PC-3 (cell line): ENCODE measurements at regions not wholly inside any gene's neighbourhood (a gene's known extent, or its start where the extent isn't known, plus 50 kb on each side); places are given as distances from the start of the nearest gene placed in this dataset.
"Not testable (repeated sequence)": the region's sequence is repeated elsewhere in the genome, so short reads cannot be mapped to it uniquely, and the experiment has no call there.

Experiments used
- ATAC-seq: fragments of 200-7000 bp; cut with Tn5 transposase; 2 replicates; pipeline ENCODE4 v1.9.1; 2020; ENCODE audit warnings: mild to moderate bottlenecking, moderate library complexity
- BruUV-seq: library from RNA; stranded (reverse); fragments of 400-500 nt; replicated peaks from 2 replicates; lab custom pipeline; 2021; lab: Mats Ljungman, UMichigan
- CTCF ChIA-PET: fragments of 300-600 bp; sonication (Branson Sonifier 250); formaldehyde crosslinking; loops from one replicate; lab custom pipeline; 2022; ENCODE audit warnings: antibody characterized with exemption; lab: Charles Lee
- POLR2A ChIA-PET: fragments of 300-600 bp; sonication (Branson Sonifier 250); formaldehyde crosslinking; loops from one replicate; lab custom pipeline; 2022; ENCODE audit warnings: antibody characterized with exemption; ENCODE audit not compliant: unreplicated experiment; lab: Charles Lee
- DNase-seq: peaks from one replicate; pipeline ENCODE4 v3.0.0-alpha.2; 2015
- H2AFZ ChIP-seq: fragments of 300-600 bp; sonication (generic); 2 replicates; pipeline ENCODE4 v1.6.0; 2016; ENCODE audit warnings: antibody characterized with exemption, low read length
- H3F3A ChIP-seq: fragments of 300-600 bp; sonication (generic); one replicate; pipeline ENCODE4 v1.6.0; 2017; ENCODE audit warnings: antibody characterized with exemption, low read length, control low read depth, mild to moderate bottlenecking; ENCODE audit not compliant: unreplicated experiment
- H3K27ac ChIP-seq: fragments of 300-600 bp; sonication (generic); 2 replicates; pipeline ENCODE4 v1.5.1; 2016; ENCODE audit warnings: mild to moderate bottlenecking, low read length
- H3K27me3 ChIP-seq: fragments of 300-600 bp; sonication (generic); 2 replicates; pipeline ENCODE4 v1.6.1; 2016; ENCODE audit warnings: low read length, mixed read lengths
- H3K36me3 ChIP-seq: fragments of 300-600 bp; sonication (generic); 2 replicates; pipeline ENCODE4 v1.6.1; 2016; ENCODE audit warnings: low read depth, mixed run types, low read length, mixed read lengths
- H3K4me1 ChIP-seq: fragments of 300-600 bp; sonication (generic); 2 replicates; pipeline ENCODE4 v1.5.1; 2016; ENCODE audit warnings: low read length; ENCODE audit not compliant: insufficient read depth
- H3K4me2 ChIP-seq: fragments of 300-600 bp; sonication (generic); 2 replicates; pipeline ENCODE4 v1.6.0; 2016; ENCODE audit warnings: low read length
- H3K4me3 ChIP-seq: fragments of 300-600 bp; sonication (generic); 2 replicates; pipeline ENCODE4 v1.5.1; 2016; ENCODE audit warnings: mild to moderate bottlenecking, low read length, mixed read lengths
- H3K79me2 ChIP-seq: fragments of 300-600 bp; sonication (generic); 2 replicates; pipeline ENCODE4 v1.6.1; 2017; ENCODE audit warnings: low read length, mixed read lengths
- H3K9ac ChIP-seq: fragments of 300-600 bp; sonication (generic); 2 replicates; pipeline ENCODE4 v1.6.0; 2016; ENCODE audit warnings: mild to moderate bottlenecking, low read length
- H3K9me2 ChIP-seq: fragments of 300-600 bp; sonication (generic); replicated peaks from 2 replicates; pipeline ENCODE4 v1.6.1; 2016; ENCODE audit warnings: mixed run types, low read length, mixed read lengths
- H3K9me3 ChIP-seq: fragments of 300-600 bp; sonication (generic); 2 replicates; pipeline ENCODE4 v1.6.1; 2016; ENCODE audit warnings: low read length, mixed read lengths
- H4K20me1 ChIP-seq: fragments of 300-600 bp; sonication (generic); 2 replicates; pipeline ENCODE4 v1.6.1; 2016; ENCODE audit warnings: low read length, mixed read lengths
- CTCF ChIP-seq: fragments of 300-600 bp; sonication (generic); conservative IDR thresholded peaks from 2 replicates; pipeline ENCODE4 v1.5.1; 2017; ENCODE audit warnings: antibody characterized with exemption, low read depth, mild to moderate bottlenecking, low read length
- EZH2 ChIP-seq: fragments of 300-600 bp; sonication (generic); IDR thresholded peaks from one replicate; pipeline ENCODE4 v1.6.1; 2017; ENCODE audit warnings: antibody characterized with exemption, mild to moderate bottlenecking, low read length; ENCODE audit not compliant: unreplicated experiment
- EZH2phosphoT487 ChIP-seq: fragments of 300-600 bp; sonication (generic); IDR thresholded peaks from 2 replicates; pipeline ENCODE4 v1.6.1; 2018; ENCODE audit warnings: mild to moderate bottlenecking, antibody characterized with exemption, low read length, borderline replicate concordance
- intact Hi-C: fragments of 100-400 bp; cut with micrococcal nuclease; formaldehyde crosslinking; loops from 2 replicates; pipeline ENCODE4 v1.9.0; 2023

- Histone ChIP-seq H3K27me3 (no peaks in the 10 kb centered on the region), H3K9ac (no peak overlapping the region), H3K4me2 (no peak overlapping the region), H3F3A (no peaks in the 10 kb centered on the region), H3K36me3 (no peaks in the 10 kb centered on the region), H3K9me2 (no peaks in the 10 kb centered on the region), H3K27ac (no peak overlapping the region), H3K9me3 (no peaks in the 10 kb centered on the region), H4K20me1 (no peaks in the 10 kb centered on the region), H3K79me2 (no peaks in the 10 kb centered on the region), H3K4me3 (no peak overlapping the region), H3K4me1 (0 out of 2 replicates have a peak, but pooled peaks cover 4% of the 10 kb centered on the region), H2AFZ (no peak overlapping the region)
- ATAC-seq (no peak), DNase-seq (peak; percentile 49)
- BruUV-seq = no TSS peak
- intact Hi-C loops = no loop called here
- TF ChIP-seq EZH2phosphoT487 (no peak), EZH2 (no peak), CTCF (no peak)
- ChIA-PET POLR2A (no interaction called here), CTCF (interaction anchor here (0.5 kb wide), 1 partner anchor 25 kb away, joined by 3 read pairs; no protein-coding TSS in a partner anchor)
Observed at GRCh38 chr10:30538086-30538485, 91.5 kb downstream of the LYZL2 start.

- H3K9ac ChIP-seq = no peak overlapping the region
- no peaks in the 10 kb centered on the region for H4K20me1 ChIP-seq
- no peaks in the 10 kb centered on the region for H3K9me2 ChIP-seq
- no peak overlapping the region for H3K4me2 ChIP-seq
- H3K36me3 ChIP-seq = no peaks in the 10 kb centered on the region
- TF ChIP-seq EZH2 (no peak), EZH2phosphoT487 (no peak), CTCF (no peak)
- no peak overlapping the region for H3K4me3 ChIP-seq
- intact Hi-C loops = no loop called here
- H3K27me3 ChIP-seq = no peaks in the 10 kb centered on the region
- BruUV-seq = no TSS peak
- H3K9me3 ChIP-seq = no peaks in the 10 kb centered on the region
- no peaks in the 10 kb centered on the region for H3F3A ChIP-seq
- no peak overlapping the region for H3K27ac ChIP-seq
- no peaks in the 10 kb centered on the region for H3K79me2 ChIP-seq
- ChIA-PET POLR2A (no interaction called here), CTCF (interaction anchor here (0.5 kb wide), 1 partner anchor 24 kb away, joined by 3 read pairs; no protein-coding TSS in a partner anchor)
- H3K4me1 ChIP-seq = 0 out of 2 replicates have a peak, but pooled peaks cover 4% of the 10 kb centered on the region
- H2AFZ ChIP-seq = no peak overlapping the region
- ATAC-seq = no peak
- no peak for DNase-seq
Observed at GRCh38 chr10:30537586-30537985, 92.0 kb downstream of the LYZL2 start.

GRCh38 chr10:30537158-30537557, 92.4 kb downstream of the LYZL2 start:
- POLR2A ChIA-PET = interaction anchor here (0.6 kb wide), 1 partner anchor 452 kb away, joined by 3 read pairs; no protein-coding TSS in a partner anchor
- H3K9ac ChIP-seq, H3K36me3 ChIP-seq, H2AFZ ChIP-seq, H3F3A ChIP-seq, H3K4me3 ChIP-seq, H3K27me3 ChIP-seq, CTCF ChIA-PET, H3K9me3 ChIP-seq, intact Hi-C loops, H3K4me1 ChIP-seq, DNase-seq, H3K4me2 ChIP-seq, ATAC-seq, H3K27ac ChIP-seq, H3K79me2 ChIP-seq, H3K9me2 ChIP-seq, H4K20me1 ChIP-seq, BruUV-seq: not testable (repeated sequence)
